ENCODE measurements at regions not wholly inside any gene's neighbourhood (a gene's known extent, or its start where the extent isn't known, plus 50 kb on each side); places are given as distances from the start of the nearest gene placed in this dataset.
"Not testable (repeated sequence)": the region's sequence is repeated elsewhere in the genome, so short reads cannot be mapped to it uniquely, and the experiment has no call there.

GRCh38 chr3:6657591-6657990, 203.3 kb upstream of the GRM7 start:
- no peak for DNase-seq

- DNase-seq = no peak
Measured at GRCh38 chr3:6667354-6667753, 193.6 kb upstream of the GRM7 start.

GRCh38 chr3:6671363-6671762, 189.6 kb upstream of the GRM7 start:
- no peak for DNase-seq

DNA sequence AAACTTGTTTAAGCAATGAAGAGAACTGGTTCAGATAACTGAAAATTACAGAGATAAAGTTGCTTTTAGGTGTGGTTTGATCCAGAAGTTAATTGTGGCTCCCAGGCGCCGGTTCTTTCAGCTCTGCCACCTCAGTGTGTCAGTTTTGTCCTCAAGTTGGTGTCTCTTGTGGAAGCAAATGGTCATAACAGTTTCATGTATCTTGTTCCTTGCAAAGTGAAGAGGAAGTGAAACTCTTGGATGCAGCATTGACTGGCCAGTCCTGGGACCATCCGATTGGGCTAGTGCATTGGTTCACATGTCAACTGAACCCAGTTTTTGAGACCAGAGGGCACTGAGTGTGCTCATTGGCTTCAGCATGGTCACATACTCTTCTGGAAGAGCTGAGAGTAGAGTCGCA, 181.4 kb upstream of the GRM7 start:
- no peak for DNase-seq

GRCh38 chr3:6680119-6680806, 180.7 kb upstream of the GRM7 start:
- no peak for DNase-seq

GRCh38 chr3:6697285-6697684, 163.6 kb upstream of the GRM7 start:
- DNase-seq = no peak

DNA sequence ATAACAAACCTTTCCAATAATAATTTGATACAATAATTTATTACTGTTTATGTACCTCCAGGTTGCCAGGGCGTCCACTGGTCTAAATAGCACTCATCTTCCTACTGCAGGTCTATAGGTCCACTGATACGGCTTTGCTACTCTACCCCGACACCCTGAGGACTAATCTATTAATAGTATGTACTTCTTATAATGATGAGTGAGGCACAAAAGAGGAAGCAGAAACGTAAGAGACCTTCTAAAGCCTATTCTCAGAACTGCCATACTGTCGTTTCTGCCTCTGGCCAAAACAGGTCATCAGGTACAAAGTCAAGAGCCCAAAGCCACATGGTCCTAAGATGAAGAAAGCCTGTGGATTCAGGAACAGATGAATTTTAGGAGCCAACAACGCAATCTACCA, 163.2 kb upstream of the GRM7 start:
- no peak for DNase-seq

DNA sequence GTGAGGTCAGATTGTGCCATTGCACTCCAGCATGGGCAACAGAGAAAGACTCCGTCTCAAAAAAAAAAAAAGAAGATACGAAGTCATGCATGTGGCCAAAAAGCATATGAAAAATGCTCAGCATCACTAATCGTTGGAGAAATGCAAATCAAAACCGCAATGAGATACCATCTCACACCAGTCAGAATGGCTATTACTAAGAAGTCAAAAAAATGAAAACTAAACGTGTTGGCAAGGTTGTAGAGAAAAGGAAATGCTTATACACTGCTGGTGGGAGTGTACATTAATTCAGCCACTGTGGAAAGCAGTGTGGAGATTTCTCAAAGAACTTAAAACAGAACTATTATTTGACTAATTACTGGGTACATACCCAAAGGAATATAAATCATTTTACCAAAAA, 156.1 kb upstream of the GRM7 start:
- DNase-seq = not testable (repeated sequence)

GRCh38 chr3:6706777-6707176, 154.1 kb upstream of the GRM7 start:
- DNase-seq = no peak

- no peak for DNase-seq
Measured at GRCh38 chr3:6709178-6709577, 151.7 kb upstream of the GRM7 start.

GRCh38 chr3:6714962-6715361, 146.0 kb upstream of the GRM7 start:
- no peak for DNase-seq

DNA sequence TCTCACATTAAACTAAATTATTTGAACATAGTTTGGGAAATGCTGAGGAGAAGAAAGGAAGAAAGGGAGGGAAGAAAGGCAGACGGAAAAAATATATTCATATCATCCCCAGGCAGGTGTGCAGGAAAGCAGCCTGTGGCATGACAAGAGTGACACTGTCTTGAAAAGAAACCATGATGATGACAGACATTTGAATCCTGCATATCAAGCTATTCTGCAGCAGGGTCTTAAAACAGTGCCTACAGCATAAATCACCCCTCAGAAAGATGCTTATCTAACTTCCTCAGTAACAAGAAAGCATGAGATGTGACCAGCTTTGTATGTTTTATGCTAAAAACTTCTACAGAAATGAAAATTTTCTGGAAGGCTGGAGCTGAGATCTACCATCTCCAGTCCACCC, 144.5 kb upstream of the GRM7 start:
- DNase-seq = no peak

DNA sequence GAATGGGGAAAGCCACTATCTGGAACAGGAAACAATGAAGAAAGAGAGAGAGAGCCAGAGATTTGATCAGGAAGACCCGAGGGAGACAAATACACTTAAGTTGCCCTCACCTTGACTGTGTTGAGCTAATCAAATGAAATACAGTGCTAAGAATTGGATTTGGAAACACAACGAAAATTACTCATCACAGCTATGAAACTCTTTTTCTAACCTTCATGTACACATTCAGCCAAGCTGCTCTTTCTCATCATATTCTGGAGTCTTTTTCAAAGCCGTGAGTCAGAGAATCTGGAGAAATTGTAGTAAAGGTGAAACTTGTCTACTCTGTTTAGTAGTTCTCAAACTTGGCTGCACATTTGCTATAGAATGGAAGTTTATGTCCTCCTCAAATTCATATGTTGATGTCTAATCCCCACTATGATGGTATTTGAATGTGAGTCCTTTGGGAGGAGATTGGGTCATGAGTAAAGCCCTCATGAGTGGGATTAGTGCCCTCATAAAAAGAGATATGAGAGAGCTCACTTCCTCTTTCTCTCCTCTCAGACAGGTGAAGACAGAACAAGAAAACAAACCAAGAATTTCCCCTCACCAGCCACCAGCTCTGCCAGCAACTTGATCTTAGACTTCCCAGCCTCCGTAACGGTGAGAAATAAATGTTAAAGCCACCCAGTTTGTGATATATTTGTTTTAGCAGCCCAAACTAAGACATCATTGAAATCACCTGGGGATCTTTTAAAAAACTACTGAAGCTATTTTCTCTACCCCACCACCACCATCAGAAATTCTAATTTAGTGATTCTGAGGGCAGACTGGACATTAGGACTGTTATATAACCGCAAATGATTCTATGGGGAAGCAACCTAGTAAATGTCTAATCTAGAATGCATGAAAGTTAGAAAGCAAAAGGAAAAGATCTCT, 143.6 kb upstream of the GRM7 start:
- DNase-seq = no peak

DNA sequence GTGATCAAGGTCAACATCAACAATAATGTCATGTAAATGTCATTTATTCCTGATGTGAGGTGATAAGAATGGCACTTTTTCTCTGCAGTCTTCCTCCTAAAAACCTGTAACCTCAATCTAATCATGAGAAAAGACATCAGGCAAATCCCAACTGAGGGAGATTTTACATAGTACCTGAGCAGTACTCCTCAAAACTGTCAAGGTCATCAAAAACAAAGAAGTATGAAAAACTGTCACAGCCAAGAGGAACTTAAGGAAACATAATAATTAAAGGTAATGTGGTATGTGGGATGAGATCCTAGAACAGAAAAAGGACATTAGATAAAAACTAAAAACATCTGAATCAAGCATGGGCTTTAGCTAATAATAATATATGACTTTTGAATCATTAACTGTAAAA, 140.9 kb upstream of the GRM7 start:
- no peak for DNase-seq

- no peak for DNase-seq
Measured at GRCh38 chr3:6721491-6721890, 139.4 kb upstream of the GRM7 start.

DNA sequence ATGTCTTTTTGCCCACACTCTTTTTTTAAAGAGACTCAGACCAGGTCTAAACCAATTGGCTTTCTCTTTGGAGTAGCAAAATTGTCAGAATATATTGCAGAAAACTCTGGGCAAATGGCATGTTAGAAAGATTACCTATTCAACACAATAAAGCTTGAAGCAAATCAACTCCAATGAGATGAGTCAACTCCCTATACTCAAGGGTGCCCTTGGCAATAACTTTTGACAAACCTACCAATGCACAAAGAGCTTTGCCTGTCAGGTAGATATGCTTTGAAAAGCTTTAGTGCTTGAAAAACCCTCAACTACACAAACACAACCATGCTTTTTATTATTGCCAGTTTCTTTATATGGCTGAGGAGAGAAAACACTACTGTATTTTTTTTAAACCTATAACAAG, 137.7 kb upstream of the GRM7 start:
- DNase-seq = no peak

- no peak for DNase-seq
Measured at GRCh38 chr3:6726811-6727210, 134.1 kb upstream of the GRM7 start.

DNA sequence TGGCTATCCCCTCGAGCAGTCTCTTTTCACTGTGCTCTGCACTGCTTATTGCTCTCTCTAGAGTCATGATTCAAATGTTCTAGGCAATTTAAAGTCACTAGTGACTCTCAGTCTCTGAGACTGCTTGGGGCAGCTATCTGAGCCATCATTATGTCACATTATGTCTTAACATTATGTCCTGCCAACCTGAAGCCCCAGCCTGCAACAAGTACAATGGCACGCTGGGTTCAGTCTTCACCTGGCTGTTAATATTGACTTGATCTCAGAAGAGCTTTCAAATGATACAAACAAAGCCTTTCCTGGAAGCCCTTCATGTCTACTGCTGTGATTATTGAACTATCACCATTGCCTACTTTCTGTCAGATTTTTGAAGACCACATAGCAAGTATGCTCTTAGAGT, 128.1 kb upstream of the GRM7 start:
- no peak for DNase-seq

- DNase-seq = no peak
Measured at GRCh38 chr3:6733699-6734394, 127.1 kb upstream of the GRM7 start.

- DNase-seq = no peak
Measured at GRCh38 chr3:6734395-6734746, 126.5 kb upstream of the GRM7 start.

GRCh38 chr3:6736836-6737629, 123.9 kb upstream of the GRM7 start:
- no peak for DNase-seq

GRCh38 chr3:6737630-6738029, 123.3 kb upstream of the GRM7 start:
- no peak for DNase-seq

DNA sequence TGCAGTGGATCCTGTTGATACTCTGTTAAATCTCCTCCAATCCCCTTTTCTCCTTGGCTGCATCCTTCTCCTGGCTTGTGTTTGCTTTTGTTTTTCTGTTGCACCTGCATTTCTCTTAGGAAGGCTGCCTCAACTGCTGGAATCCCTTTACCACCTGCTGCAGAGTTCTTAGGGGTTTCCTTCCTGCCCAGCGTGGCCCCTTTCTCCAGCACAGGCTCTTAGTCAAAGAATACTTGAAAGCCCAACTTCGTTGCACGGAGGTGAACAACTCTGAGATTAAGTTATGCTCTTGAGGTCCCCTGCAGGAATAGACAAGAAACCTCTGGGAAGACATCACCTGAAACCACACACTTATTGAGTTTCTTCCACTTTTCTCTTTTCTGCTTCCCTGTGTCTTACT, 121.6 kb upstream of the GRM7 start:
- DNase-seq = no peak
